ENCODE measurements at regions not wholly inside any gene's neighbourhood (a gene's known extent, or its start where the extent isn't known, plus 50 kb on each side); places are given as distances from the start of the nearest gene placed in this dataset.

DNA sequence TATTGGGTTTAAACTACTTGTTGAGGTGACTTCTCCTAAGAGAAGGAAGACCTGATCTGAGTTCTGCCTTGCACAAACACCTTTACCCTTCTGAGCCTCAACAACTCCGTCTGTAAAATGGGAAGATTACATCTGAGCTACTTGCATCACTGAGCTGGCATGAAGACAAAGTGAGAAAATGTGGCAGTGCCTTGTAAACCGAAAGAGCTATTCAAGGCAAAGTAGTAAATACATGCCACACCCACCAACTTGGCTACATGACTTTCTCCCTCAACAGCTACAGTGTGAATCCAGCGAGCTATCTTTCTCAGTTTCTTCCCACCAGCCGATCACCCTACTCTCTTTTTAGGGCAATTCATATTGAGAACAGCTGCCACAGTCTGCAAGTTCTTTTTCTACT lies 148.3 kb downstream of the FOXB1 start:
- no peak for TF ChIP-seq EZH2 (optimal IDR thresholded peaks at IDR 0.05; ENCODE audit: low read depth, low read length)
- no peak for TF ChIP-seq CTCF (IDR thresholded peaks at IDR 0.05; ENCODE audit: low read length)
- TF ChIP-seq EZH2phosphoT487 (IDR thresholded peaks at IDR 0.05; ENCODE audit: low read length), result no peak

All from MM.1S (cell line).